ENCODE measurements at regions not wholly inside any gene's neighbourhood (a gene's known extent, or its start where the extent isn't known, plus 50 kb on each side); places are given as distances from the start of the nearest gene placed in this dataset.
"Not testable (repeated sequence)": the region's sequence is repeated elsewhere in the genome, so short reads cannot be mapped to it uniquely, and the experiment has no call there.

GRCh38 chr3:145900056-145900829, 260.7 kb downstream of the PLOD2 start:
- DNase-seq (ENCODE audit: low read depth, low spot score) = no peak

- peak; percentile 33 for DNase-seq (ENCODE audit: low read depth, low spot score)
These were observed 258.8 kb downstream of the PLOD2 start for GRCh38 chr3:145902166-145902565.

- DNase-seq (ENCODE audit: low read depth, low spot score) = no peak
These were observed 257.4 kb downstream of the PLOD2 start for GRCh38 chr3:145903472-145904013.

- DNase-seq (ENCODE audit: low read depth, low spot score) = no peak
These were observed 256.8 kb downstream of the PLOD2 start for GRCh38 chr3:145904138-145904537.

- no peak for DNase-seq (ENCODE audit: low read depth, low spot score)
These were observed 254.7 kb downstream of the PLOD2 start for GRCh38 chr3:145906301-145906700.

GRCh38 chr3:145906755-145907154, 254.2 kb downstream of the PLOD2 start:
- DNase-seq (ENCODE audit: low read depth, low spot score) = no peak

- no peak for DNase-seq (ENCODE audit: low read depth, low spot score)
These were observed 250.0 kb downstream of the PLOD2 start for GRCh38 chr3:145911016-145911415.

- DNase-seq (ENCODE audit: low read depth, low spot score) = no peak
These were observed 245.2 kb downstream of the PLOD2 start for GRCh38 chr3:145915787-145916186.

GRCh38 chr3:145927736-145928135, 233.2 kb downstream of the PLOD2 start:
- DNase-seq (ENCODE audit: low read depth, low spot score) = not testable (repeated sequence)

GRCh38 chr3:145936971-145937370, 224.0 kb downstream of the PLOD2 start:
- DNase-seq (ENCODE audit: low read depth, low spot score) = no peak

- no peak for DNase-seq (ENCODE audit: low read depth, low spot score)
These were observed 221.6 kb downstream of the PLOD2 start for GRCh38 chr3:145939431-145939830.

- peak; percentile 2 for DNase-seq (ENCODE audit: low read depth, low spot score)
These were observed 218.9 kb downstream of the PLOD2 start for GRCh38 chr3:145942052-145942451.

- no peak for DNase-seq (ENCODE audit: low read depth, low spot score)
These were observed 217.0 kb downstream of the PLOD2 start for GRCh38 chr3:145943952-145944351.

- no peak for DNase-seq (ENCODE audit: low read depth, low spot score)
These were observed 209.5 kb downstream of the PLOD2 start for GRCh38 chr3:145951441-145951840.

GRCh38 chr3:145952536-145952935, 208.4 kb downstream of the PLOD2 start:
- peak; percentile 77 for DNase-seq (ENCODE audit: low read depth, low spot score)

GRCh38 chr3:145953316-145953715, 207.7 kb downstream of the PLOD2 start:
- peak; percentile 64 for DNase-seq (ENCODE audit: low read depth, low spot score)

GRCh38 chr3:145959457-145960088, 201.4 kb downstream of the PLOD2 start:
- no peak for DNase-seq (ENCODE audit: low read depth, low spot score)

- no peak for DNase-seq (ENCODE audit: low read depth, low spot score)
These were observed 197.9 kb downstream of the PLOD2 start for GRCh38 chr3:145963111-145963510.

GRCh38 chr3:145967043-145967442, 193.9 kb downstream of the PLOD2 start:
- DNase-seq (ENCODE audit: low read depth, low spot score) = no peak

- DNase-seq (ENCODE audit: low read depth, low spot score) = no peak
These were observed 189.8 kb downstream of the PLOD2 start for GRCh38 chr3:145971186-145971585.

- DNase-seq (ENCODE audit: low read depth, low spot score) = no peak
These were observed 188.1 kb downstream of the PLOD2 start for GRCh38 chr3:145972851-145973250.

- DNase-seq (ENCODE audit: low read depth, low spot score) = peak; percentile 22
These were observed 179.9 kb downstream of the PLOD2 start for GRCh38 chr3:145981056-145981455.

GRCh38 chr3:145983101-145983500, 177.9 kb downstream of the PLOD2 start:
- DNase-seq (ENCODE audit: low read depth, low spot score) = no peak
